Fibroblast of skin of abdomen (primary cell): ENCODE measurements at regions not wholly inside any gene's neighbourhood (a gene's known extent, or its start where the extent isn't known, plus 50 kb on each side); places are given as distances from the start of the nearest gene placed in this dataset.
"Not testable (repeated sequence)": the region's sequence is repeated elsewhere in the genome, so short reads cannot be mapped to it uniquely, and the experiment has no call there.

Experiments used
- DNase-seq: peaks from one replicate; pipeline ENCODE4 v3.0.0-alpha.2; 2013

GRCh38 chr13:111650626-111651025, 330.2 kb downstream of the TEX29 start:
- DNase-seq, result no peak

- no peak for DNase-seq
These were observed 332.2 kb downstream of the TEX29 start for GRCh38 chr13:111652676-111653075.

- no peak for DNase-seq
These were observed 334.1 kb downstream of the TEX29 start for GRCh38 chr13:111654531-111654930.

- no peak for DNase-seq
These were observed 336.0 kb downstream of the TEX29 start for GRCh38 chr13:111656439-111656838.

- DNase-seq, result no peak
These were observed 336.6 kb downstream of the TEX29 start for GRCh38 chr13:111657013-111657412.

GRCh38 chr13:111658145-111659100, 338.0 kb downstream of the TEX29 start:
- no peak for DNase-seq

- DNase-seq, result no peak
These were observed 338.9 kb downstream of the TEX29 start for GRCh38 chr13:111659219-111659775.

- DNase-seq, result no peak
These were observed 339.4 kb downstream of the TEX29 start for GRCh38 chr13:111659842-111660241.

GRCh38 chr13:111661052-111661451, 340.6 kb downstream of the TEX29 start:
- DNase-seq, result no peak

- DNase-seq, result no peak
These were observed 341.3 kb downstream of the TEX29 start for GRCh38 chr13:111661776-111662175.

GRCh38 chr13:111662451-111662850, 342.0 kb downstream of the TEX29 start:
- no peak for DNase-seq

- no peak for DNase-seq
These were observed 342.5 kb downstream of the TEX29 start for GRCh38 chr13:111662895-111663294.

GRCh38 chr13:111663505-111663904, 343.1 kb downstream of the TEX29 start:
- no peak for DNase-seq

- no peak for DNase-seq
These were observed 343.5 kb downstream of the TEX29 start for GRCh38 chr13:111663953-111664421.

- DNase-seq, result no peak
These were observed 344.3 kb downstream of the TEX29 start for GRCh38 chr13:111664696-111665095.

- no peak for DNase-seq
These were observed 345.3 kb downstream of the TEX29 start for GRCh38 chr13:111665691-111666095.

- DNase-seq, result no peak
These were observed 345.8 kb downstream of the TEX29 start for GRCh38 chr13:111666164-111666776.

- no peak for DNase-seq
These were observed 347.3 kb downstream of the TEX29 start for GRCh38 chr13:111667757-111668156.

- no peak for DNase-seq
These were observed 348.0 kb downstream of the TEX29 start for GRCh38 chr13:111668451-111668850.

- not testable (repeated sequence) for DNase-seq
These were observed 351.8 kb downstream of the TEX29 start for GRCh38 chr13:111672198-111672597.

GRCh38 chr13:111678120-111678882, 357.9 kb downstream of the TEX29 start:
- DNase-seq, result not testable (repeated sequence)

GRCh38 chr13:111679645-111680044, 359.2 kb downstream of the TEX29 start:
- DNase-seq, result not testable (repeated sequence)

GRCh38 chr13:111680100-111680499, 359.7 kb downstream of the TEX29 start:
- DNase-seq, result not testable (repeated sequence)
